ENCODE measurements at regions not wholly inside any gene's neighbourhood (a gene's known extent, or its start where the extent isn't known, plus 50 kb on each side); places are given as distances from the start of the nearest gene placed in this dataset.

DNA sequence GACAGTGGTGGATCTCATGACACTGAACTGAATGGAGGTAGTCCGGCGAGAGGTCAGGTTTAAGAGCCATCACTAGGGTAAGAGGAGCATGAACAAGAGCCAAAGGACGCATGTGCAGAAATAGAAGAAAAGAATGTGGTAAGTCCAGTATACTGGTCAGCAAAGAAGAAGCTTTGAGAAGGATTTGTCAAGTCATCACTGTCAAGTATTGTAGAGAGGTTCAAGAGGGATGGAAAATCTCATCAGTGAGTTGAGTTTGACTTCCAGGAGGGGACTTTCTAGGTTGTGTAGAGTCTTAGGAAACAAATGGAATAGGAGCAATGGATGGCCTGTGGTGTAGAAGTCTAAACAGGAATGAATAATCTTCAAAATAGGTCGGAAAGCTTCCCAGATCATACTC lies 161.8 kb downstream of the BTBD3 start:
- TF ChIP-seq, protein P1, sequence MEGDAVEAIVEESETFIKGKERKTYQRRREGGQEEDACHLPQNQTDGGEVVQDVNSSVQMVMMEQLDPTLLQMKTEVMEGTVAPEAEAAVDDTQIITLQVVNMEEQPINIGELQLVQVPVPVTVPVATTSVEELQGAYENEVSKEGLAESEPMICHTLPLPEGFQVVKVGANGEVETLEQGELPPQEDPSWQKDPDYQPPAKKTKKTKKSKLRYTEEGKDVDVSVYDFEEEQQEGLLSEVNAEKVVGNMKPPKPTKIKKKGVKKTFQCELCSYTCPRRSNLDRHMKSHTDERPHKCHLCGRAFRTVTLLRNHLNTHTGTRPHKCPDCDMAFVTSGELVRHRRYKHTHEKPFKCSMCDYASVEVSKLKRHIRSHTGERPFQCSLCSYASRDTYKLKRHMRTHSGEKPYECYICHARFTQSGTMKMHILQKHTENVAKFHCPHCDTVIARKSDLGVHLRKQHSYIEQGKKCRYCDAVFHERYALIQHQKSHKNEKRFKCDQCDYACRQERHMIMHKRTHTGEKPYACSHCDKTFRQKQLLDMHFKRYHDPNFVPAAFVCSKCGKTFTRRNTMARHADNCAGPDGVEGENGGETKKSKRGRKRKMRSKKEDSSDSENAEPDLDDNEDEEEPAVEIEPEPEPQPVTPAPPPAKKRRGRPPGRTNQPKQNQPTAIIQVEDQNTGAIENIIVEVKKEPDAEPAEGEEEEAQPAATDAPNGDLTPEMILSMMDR (IDR thresholded peaks at IDR 0.05), result no peak
- TF ChIP-seq EP300 (IDR thresholded peaks at IDR 0.05), result no peak
- TF ChIP-seq POLR2AphosphoS5 (IDR thresholded peaks at IDR 0.05), result no peak
